ENCODE measurements at regions not wholly inside any gene's neighbourhood (a gene's known extent, or its start where the extent isn't known, plus 50 kb on each side); places are given as distances from the start of the nearest gene placed in this dataset.

DNA sequence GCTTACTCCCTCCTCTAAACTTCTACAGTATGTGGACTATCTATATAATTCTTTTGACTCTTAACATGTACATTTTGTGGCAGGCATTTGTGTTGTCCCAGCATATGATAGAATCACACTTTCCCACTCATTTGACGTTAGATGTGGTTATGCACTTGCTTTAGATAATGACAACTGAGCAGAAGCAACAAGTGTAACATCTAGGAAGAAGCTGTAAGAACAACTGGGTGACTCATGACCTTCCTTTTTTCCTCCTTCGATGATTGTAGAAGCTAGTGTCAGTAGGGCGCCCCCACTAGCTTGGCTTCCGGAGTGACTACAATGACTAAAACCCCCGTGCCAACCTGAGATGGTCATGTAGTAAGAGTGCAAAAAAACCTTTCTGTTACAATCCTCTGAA is 74.6 kb upstream of the CEP85L start:
- TF ChIP-seq SUZ12 (IDR thresholded peaks at IDR 0.05; ENCODE audit: extremely low read depth, insufficient read depth, insufficient read length) = no peak
- TF ChIP-seq ZNF274 (IDR thresholded peaks at IDR 0.05; ENCODE audit: low read depth, low read length) = no peak
